Hematopoietic multipotent progenitor cell treated with erythropoietin and hydrocortisone succinate and interleukin-3 and kit ligand, for 17 days (in vitro differentiated cells): ENCODE measurements at regions not wholly inside any gene's neighbourhood (a gene's known extent, or its start where the extent isn't known, plus 50 kb on each side); places are given as distances from the start of the nearest gene placed in this dataset.

Source experiments
- DNase-seq: peaks from one replicate; pipeline ENCODE4 v3.0.0-alpha.2; 2015; ENCODE audit warnings: low spot score

- DNase-seq: no peak
Observed at GRCh38 chr2:7210712-7211111, 293.5 kb downstream of the RNF144A start.

DNA sequence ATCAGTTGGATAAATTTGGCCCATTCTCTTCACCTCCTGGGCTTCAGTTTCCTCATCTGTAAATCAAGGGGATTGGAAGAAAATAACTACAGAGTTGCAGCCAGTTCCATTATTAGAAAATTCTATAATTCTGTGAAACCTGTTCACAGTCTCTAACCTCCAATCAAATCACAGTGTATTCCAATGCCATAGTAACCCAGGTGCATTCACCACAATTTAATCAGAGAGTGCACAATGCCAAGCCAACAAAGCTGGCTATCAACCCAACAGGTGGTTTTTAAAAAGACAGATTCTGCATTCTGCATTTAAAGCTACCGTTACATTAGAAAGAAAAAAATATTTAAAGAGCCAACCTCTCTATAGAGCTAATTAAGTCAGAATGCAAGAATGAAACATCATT lies 308.6 kb downstream of the RNF144A start:
- DNase-seq: no peak

GRCh38 chr2:7226501-7226900 lies 309.3 kb downstream of the RNF144A start:
- no peak for DNase-seq

GRCh38 chr2:7233126-7233525 lies 315.9 kb downstream of the RNF144A start:
- DNase-seq: no peak

DNA sequence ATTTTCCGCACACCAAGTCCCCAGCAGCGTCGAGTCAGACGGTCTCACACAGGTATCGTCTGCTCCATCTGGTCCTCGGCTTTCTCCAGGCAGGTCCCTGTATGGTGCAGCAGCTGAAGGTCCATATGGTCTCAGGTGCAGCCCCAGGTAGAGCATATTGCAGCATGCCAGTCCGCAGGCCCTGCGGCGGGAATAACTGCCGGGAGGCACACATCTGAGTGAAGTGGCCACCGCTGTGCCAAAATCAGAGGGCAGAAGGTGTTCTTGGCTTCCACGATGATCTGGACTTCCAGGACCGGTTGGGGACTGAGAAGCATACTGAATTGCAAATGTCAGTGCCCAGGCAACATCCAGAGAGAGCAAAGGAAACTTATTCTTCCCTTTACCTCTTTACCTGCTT lies 320.3 kb downstream of the RNF144A start:
- no peak for DNase-seq

GRCh38 chr2:7239078-7239477 lies 321.9 kb downstream of the RNF144A start:
- DNase-seq: no peak

DNA sequence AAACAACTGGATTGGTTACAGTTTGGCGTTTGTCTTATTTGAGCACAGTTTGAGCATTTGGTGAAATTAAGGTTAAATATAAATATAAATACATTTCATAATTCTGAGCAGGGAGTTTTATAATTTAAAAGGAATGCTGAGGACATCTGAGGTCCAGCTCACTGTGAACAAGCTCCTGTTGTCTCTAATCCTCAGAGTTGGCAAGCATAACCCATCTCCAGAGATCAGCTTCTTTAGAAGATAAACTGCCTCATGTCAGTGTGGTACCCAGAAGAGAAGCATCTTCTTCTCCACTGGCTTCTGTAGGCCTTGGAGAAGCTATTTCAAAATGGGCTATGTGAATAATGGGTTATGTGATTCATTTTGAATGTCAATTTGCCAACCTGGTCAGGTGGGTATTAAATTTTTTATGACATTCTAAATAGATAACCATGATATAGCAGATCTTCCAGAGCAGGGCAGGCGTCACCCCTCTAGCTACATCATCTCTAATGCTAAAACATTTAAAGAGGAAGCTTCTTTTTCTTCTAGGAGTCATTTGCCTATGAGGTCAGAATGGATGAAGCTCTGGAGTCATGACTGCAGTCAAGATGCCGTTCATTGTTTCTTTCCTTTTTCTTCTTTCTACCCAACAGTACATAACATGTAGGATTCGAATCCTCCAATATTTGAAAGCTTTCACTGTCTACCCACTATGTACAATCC lies 324.0 kb downstream of the RNF144A start:
- DNase-seq: no peak

DNA sequence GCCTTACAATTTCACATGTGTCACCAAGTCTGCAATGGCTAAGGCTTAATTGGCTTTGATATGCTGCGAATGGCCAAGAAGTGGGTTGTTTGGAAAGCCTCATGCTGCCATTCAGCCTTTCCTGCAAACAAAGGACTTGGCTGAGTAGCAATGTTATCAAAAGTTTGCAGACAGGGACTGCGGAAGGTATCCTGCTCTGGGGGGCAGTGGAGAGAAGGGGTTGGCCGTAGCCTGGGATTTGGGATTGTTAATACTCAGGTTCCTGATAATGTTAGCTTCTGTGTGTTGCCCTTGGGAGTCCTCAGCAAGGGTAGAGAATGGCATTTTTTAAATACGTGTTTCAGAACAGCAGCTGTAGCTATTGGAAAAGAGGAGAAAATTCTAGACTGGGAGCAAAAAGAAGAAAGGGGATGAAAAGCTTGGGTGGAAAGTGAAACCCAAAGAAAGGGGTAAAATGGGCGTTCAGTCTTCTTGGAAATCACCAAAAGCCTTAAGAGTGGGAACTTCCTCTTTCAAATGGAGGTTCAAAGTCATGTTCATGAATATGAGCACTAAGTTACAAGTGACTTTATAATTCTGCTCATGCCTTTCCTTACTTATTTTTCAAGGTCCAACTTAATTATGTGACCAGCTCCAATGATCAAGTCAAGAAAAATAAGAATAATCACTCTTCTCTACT lies 325.1 kb downstream of the RNF144A start:
- DNase-seq: no peak

DNA sequence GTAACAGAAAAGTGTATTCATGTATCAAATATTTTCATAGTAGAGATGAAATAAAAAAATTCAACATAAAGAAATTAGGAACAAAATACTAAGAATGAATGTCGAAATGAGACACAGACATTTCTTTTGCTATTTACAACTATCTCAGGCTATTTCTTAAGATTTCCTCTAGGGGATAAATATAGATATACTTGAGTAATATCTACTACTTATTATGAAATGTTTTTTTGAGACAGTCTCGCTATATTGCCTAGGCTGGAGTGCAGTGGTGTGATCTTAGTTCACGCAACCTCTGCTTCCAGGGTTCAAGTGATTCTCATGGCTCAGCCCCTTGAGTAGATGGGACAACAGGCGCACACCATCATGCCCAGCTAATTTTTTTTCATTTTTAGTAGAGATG lies 326.1 kb downstream of the RNF144A start:
- DNase-seq: no peak

- no peak for DNase-seq
Observed at GRCh38 chr2:7256377-7256776, 339.2 kb downstream of the RNF144A start.

DNA sequence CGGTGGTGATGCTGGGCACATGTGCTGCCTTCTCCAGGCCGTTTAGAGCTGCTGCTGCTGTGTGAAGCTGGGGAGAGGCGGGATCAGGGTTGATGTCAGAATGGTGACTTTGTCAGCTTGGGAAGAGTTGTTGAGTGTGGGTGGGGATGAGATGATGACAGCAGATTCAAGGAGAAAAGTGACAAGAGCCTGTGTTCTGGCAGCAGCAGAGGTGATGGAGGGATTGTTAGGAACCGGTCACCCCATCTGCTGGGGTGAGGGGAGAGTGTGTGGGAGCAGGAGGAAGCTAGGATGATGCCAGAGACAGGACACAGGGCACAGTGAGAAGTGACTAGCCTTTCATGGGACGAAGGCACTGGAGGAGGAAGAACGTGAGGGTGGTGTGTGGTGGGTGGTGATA lies 345.5 kb downstream of the RNF144A start:
- DNase-seq: no peak

- DNase-seq: no peak
Observed at GRCh38 chr2:7264791-7265190, 347.6 kb downstream of the RNF144A start.

DNA sequence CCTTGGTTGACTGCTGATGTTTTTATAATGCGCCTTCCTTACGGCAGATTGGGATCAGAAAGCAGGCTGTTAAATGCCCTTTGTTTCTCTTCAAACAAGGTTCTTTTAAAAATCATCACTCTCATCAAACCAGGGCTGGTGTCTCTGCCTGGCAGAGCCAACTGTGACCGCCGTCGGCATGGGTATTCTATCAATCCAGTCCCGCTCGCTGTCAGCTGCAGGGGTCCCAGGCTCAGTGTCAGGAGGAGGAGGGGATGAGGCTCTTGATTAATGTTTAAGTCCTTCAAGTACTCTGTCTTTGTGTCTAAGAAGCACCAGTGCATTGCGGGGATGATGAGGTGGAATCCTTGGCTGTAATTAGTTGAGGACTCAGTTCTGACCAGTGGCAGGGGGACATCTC lies 348.1 kb downstream of the RNF144A start:
- DNase-seq: no peak

DNA sequence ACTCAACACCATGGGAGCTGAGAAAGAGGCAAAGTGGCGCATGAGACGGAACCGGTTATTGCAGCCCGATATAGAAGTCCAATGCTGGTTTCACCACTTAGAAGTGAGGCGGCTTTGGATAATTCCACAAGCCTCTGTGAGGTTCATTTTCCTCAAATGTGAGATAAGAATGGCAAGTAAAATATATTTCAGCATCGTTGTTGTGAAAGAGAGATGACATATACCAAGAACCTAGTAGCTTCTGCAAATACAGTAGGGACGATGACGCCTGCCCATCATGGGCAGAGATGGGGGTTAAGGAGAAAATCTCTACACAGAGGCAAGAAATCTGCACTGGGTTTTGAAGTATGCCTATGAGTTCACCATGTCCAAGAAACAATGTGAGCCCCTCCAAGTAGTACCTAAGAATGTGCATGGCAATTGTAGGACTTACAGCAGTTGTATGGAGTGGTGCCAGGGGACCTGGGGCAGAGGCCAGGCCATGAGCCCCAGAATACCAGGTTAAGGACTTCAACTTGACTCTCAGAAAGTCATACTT lies 352.0 kb downstream of the RNF144A start:
- DNase-seq: no peak

GRCh38 chr2:7270011-7270431 lies 352.8 kb downstream of the RNF144A start:
- DNase-seq: no peak

DNA sequence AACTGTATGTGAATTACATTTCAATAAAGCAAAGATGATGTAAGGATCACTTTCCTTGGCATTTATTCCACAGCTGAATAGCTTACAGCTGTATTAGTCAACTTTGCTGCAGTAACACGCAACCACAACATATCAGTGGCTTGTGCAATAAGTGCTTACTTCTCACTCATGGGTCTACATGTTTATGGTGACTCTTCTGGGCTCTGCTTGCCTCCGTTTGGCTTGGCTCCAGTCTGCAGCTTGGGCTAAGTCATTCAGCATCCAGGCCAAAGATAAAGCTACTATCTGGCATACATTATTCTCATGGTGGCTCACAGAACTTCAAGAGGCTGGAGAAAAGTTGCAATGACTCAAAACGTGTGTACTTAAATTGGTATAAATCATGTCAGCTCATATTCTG lies 355.0 kb downstream of the RNF144A start:
- no peak for DNase-seq

DNA sequence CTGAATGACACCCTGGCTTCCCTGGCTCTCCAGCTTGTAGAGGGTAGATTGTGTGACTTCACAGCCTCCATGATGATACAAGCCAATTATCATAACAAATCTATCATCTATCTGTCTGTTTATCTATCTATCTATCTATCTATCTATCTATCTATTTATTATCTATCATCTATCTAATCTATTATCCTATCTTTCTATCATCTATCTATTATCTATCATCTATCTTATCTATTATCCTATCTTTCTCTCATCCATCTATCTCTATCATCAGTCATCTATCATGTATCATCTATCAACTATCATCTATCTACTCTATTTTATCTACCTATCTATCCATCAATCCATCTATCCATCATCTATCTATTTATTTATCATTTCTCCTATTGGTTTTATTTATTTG lies 361.8 kb downstream of the RNF144A start:
- DNase-seq: no peak

DNA sequence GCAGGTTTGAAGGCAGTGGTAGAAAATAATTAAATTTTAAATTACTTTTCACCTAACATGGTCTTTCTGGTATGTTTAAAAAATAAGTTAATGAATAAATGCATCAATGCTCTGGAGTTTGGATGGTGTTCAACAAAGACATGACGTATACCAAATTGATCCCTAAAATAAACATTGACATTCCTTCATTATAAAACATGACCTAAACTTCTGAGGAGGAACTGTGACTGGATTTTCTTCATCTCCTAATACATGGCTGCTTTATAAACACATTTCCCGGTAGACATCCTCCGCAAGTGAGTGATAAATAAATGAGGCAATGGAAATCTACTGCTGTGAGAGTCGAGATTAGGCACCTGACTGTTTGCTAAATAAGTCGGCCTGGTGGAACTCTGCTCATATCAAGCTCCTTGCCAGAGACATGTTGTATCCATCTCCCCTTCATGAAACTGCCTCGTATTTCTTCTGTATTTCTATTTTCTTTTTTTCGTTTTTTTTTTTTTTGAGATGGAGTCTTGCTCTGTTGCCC lies 362.3 kb downstream of the RNF144A start:
- DNase-seq: no peak

GRCh38 chr2:7280790-7281189 lies 363.6 kb downstream of the RNF144A start:
- DNase-seq: no peak

- DNase-seq: no peak
Observed at GRCh38 chr2:7281231-7282201, 364.3 kb downstream of the RNF144A start.

DNA sequence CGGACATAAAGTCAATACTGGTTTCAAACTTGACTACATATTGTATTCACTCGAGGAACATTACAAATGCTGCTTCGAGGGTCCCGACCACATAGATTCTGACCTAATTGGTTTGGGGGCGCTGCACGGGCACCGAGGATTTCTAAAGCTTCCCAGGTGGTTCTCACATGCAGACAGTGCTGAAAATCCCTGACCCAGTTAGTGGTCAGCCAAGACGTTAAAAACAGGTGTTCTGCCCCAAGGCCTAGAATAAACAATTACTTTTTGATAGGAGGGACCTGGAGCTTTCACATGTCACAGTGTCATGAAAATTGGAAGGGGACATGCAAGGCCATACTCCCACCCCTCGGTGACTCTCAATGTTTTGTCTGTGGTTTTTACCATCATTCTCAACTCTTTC lies 368.9 kb downstream of the RNF144A start:
- no peak for DNase-seq

GRCh38 chr2:7288484-7288883 lies 371.3 kb downstream of the RNF144A start:
- no peak for DNase-seq
